ENCODE measurements at regions not wholly inside any gene's neighbourhood (a gene's known extent, or its start where the extent isn't known, plus 50 kb on each side); places are given as distances from the start of the nearest gene placed in this dataset.

DNA sequence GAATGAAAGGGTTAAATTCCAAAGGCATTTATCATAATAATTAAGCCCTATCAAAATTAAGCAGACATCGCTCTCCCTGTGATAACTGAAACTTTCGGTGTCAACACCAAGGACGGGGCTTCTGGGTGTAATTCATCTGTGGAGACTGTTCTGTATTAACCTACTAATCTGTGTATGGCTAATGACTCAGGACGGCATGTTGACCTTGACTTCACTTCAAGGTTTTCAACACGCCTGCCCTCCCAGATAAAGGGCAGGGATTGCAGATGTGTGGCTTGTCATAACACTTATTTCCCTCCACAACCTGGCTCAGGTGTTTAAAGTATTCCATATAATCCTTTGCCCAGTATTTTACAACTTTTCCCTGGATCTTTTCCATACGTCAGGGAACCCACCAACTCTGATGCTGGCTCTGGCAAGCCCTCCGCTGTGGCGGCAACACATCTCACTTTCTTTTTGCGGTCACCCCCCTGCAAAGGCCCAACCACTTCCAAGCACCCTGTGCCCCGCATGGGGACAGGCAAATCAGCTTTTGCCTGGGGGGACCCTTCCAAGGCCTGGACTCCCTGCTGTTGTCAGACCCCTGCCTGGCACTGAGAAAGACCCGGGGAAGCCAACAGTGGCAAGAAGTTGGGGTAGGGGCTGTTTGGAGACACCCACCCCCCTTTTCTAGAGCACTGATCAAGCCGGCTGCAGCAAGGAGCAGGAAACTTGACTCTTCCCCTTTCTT lies 93.2 kb upstream of the MEF2A start:
- intact Hi-C loops (cut with DNase I), result no loop called here
- no peak for DNase-seq
- no peak overlapping the region for H3K9ac ChIP-seq (ENCODE audit: low read length in 3 of 3)
- H3K4me1 ChIP-seq (ENCODE audit: control insufficient read depth in 2 of 3, insufficient read depth in 2 of 3, low read depth in 1 of 3, low read length in 3 of 3), result peaks cover 0 to 20% (median 19%) of the 10 kb centered on the region in 3 donors
- no peak overlapping the region for H3K27ac ChIP-seq (ENCODE audit: low read depth in 2 of 2, low read length in 2 of 2)
- no peaks in the 10 kb centered on the region for H3K27me3 ChIP-seq (ENCODE audit: control insufficient read depth, insufficient read depth, low read length)
- no peaks in the 10 kb centered on the region for H3K9me3 ChIP-seq (ENCODE audit: control insufficient read depth in 2 of 3, insufficient read depth in 1 of 3, low read length in 3 of 3)
- H3K4me3 ChIP-seq (ENCODE audit: low read length in 3 of 3), result no peak overlapping the region
- FAIRE-seq, result no peak
- H3K36me3 ChIP-seq (ENCODE audit: control insufficient read depth in 2 of 3, insufficient read depth in 3 of 3, low read length in 3 of 3), result no peaks in the 10 kb centered on the region
- TF ChIP-seq, protein P1, sequence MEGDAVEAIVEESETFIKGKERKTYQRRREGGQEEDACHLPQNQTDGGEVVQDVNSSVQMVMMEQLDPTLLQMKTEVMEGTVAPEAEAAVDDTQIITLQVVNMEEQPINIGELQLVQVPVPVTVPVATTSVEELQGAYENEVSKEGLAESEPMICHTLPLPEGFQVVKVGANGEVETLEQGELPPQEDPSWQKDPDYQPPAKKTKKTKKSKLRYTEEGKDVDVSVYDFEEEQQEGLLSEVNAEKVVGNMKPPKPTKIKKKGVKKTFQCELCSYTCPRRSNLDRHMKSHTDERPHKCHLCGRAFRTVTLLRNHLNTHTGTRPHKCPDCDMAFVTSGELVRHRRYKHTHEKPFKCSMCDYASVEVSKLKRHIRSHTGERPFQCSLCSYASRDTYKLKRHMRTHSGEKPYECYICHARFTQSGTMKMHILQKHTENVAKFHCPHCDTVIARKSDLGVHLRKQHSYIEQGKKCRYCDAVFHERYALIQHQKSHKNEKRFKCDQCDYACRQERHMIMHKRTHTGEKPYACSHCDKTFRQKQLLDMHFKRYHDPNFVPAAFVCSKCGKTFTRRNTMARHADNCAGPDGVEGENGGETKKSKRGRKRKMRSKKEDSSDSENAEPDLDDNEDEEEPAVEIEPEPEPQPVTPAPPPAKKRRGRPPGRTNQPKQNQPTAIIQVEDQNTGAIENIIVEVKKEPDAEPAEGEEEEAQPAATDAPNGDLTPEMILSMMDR (IDR thresholded peaks at IDR 0.05; ENCODE audit: borderline replicate concordance, extremely low read depth, insufficient read depth), result no peak

DNA sequence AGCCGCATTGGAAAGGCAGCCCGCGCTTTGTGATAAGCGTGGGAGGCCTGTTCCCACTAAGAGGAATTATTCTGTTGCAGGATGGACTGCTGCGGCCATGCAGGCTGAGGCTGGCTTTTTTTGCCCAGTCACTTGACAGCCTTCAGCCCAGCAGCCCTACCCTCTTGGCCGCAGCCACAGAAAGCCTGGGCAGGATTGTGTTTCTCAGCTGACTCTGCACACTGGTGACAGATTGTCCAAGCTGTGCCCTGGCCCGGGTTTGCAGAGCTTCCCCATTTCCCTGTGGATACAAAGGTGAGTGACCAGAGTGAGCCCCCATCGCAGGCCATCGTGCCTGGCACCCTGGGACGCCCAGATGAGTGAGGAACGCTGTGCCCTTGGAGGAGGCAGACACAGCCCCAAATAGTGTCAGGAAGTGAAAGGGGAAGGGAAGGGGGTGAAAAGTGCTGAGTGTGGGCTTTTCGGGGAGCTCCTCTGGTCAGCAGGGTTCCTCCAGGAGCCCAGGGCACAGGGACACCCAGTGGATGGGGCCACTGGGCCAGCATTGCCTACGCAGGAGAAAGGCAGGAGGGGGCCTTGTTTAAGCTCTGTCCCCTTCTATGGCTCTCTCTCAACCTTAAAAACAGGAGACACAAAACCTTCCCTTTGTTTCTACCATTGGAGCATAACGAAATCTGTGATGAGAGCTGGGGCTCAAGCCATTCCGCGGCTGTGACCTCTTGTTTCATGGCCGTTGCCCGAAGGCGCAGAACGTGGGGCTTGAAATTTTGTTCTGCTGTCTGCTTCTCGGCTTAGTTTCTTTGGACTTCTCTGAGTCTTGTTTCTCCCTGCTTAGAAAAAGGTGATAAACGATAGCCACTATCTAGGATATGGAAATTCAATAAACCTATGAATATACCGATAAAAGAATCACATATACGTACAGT lies 91.5 kb upstream of the MEF2A start:
- FAIRE-seq (no peak), DNase-seq (peak in 4 of 5 donors; percentile 47 to 76 (median 62))
- H3K4me1 ChIP-seq (ENCODE audit: control insufficient read depth in 2 of 3, insufficient read depth in 2 of 3, low read depth in 1 of 3, low read length in 3 of 3), result peaks cover 0 to 24% (median 21%) of the 10 kb centered on the region in 3 donors
- H3K36me3 ChIP-seq (ENCODE audit: control insufficient read depth in 2 of 3, insufficient read depth in 3 of 3, low read length in 3 of 3), result no peaks in the 10 kb centered on the region
- no peak overlapping the region for H3K9ac ChIP-seq (ENCODE audit: low read length in 3 of 3)
- TF ChIP-seq, protein P1 (IDR thresholded peaks at IDR 0.05; ENCODE audit: borderline replicate concordance, extremely low read depth, insufficient read depth), result no peak
- intact Hi-C loops (cut with DNase I), result no loop called here
- H3K27ac ChIP-seq (ENCODE audit: low read depth in 2 of 2, low read length in 2 of 2), result peak overlapping the region in 1 of 2 donors; percentile 14
- no peak overlapping the region for H3K4me3 ChIP-seq (ENCODE audit: low read length in 3 of 3)
- no peaks in the 10 kb centered on the region for H3K9me3 ChIP-seq (ENCODE audit: control insufficient read depth in 2 of 3, insufficient read depth in 1 of 3, low read length in 3 of 3)
- no peaks in the 10 kb centered on the region for H3K27me3 ChIP-seq (ENCODE audit: control insufficient read depth, insufficient read depth, low read length)

DNA sequence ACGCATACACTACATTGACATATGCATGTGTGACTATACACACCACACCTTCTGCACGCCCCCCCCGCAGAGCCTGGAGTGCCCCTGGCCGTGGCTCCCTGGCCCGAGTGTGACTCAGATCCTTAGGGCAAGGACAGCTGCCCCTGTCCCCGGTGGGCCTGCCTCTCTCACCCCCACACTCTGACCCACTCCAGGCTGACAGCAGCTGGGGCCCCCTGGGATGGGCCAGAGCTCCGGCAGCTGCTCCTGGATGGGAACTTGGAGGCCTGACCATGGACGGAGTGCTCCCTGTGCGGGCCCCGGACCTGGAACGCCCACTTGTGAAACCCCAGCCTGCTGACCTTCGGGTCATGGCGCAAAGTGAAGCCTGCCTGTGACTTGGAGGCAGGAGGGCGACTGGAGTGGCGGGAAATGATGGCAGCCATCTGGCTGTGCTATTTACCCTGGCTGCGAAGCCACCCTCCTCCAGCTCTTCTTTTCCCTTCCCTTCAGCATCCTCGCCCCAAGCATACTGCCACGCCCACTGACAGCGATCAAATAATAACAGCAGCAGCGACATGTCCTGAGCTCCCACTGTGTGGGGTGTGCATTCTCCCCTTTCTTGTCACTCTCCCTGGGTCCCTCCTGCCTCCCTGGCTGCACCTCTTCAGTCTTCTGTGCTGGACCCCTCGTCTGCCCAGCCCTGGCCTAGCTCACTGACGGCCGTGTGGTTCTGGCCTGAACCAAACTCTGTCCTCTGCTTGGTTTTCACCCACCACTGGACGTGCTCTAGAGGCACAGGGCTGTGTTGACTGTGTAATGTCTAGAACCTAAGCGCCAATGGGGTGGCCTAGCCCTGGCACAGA lies 90.7 kb upstream of the MEF2A start:
- Histone ChIP-seq H3K27ac (ENCODE audit: low read depth in 2 of 2, low read length in 2 of 2) (no peak overlapping the region), H3K36me3 (ENCODE audit: control insufficient read depth in 2 of 3, insufficient read depth in 3 of 3, low read length in 3 of 3) (no peaks in the 10 kb centered on the region)

More for the DNA sequence above, 90.7 kb upstream of the MEF2A start:
- Histone ChIP-seq H3K9ac (ENCODE audit: low read length in 3 of 3) (no peak overlapping the region), H3K27me3 (ENCODE audit: control insufficient read depth, insufficient read depth, low read length) (no peaks in the 10 kb centered on the region), H3K9me3 (ENCODE audit: control insufficient read depth in 2 of 3, insufficient read depth in 1 of 3, low read length in 3 of 3) (no peaks in the 10 kb centered on the region), H3K4me1 (ENCODE audit: control insufficient read depth in 2 of 3, insufficient read depth in 2 of 3, low read depth in 1 of 3, low read length in 3 of 3) (peaks cover 0 to 24% (median 21%) of the 10 kb centered on the region in 3 donors), H3K4me3 (ENCODE audit: low read length in 3 of 3) (no peak overlapping the region)
- DNase-seq (peak; percentile 78 to 96 (median 82)), FAIRE-seq (no peak)
- TF ChIP-seq, protein P1 (IDR thresholded peaks at IDR 0.05; ENCODE audit: borderline replicate concordance, extremely low read depth, insufficient read depth), result no peak
- intact Hi-C loops (cut with DNase I), result no loop called here
